GM21737 (cell line): ENCODE measurements at regions not wholly inside any gene's neighbourhood (a gene's known extent, or its start where the extent isn't known, plus 50 kb on each side); places are given as distances from the start of the nearest gene placed in this dataset.
"Not testable (repeated sequence)": the region's sequence is repeated elsewhere in the genome, so short reads cannot be mapped to it uniquely, and the experiment has no call there.

ENCODE experiments used
- ATAC-seq: cut with Tn5 transposase; IDR thresholded peaks from one replicate; pipeline ENCODE4 v1.9.1; 2021; ENCODE audit warnings: mild to moderate bottlenecking, moderate library complexity; ENCODE audit not compliant: unreplicated experiment

DNA sequence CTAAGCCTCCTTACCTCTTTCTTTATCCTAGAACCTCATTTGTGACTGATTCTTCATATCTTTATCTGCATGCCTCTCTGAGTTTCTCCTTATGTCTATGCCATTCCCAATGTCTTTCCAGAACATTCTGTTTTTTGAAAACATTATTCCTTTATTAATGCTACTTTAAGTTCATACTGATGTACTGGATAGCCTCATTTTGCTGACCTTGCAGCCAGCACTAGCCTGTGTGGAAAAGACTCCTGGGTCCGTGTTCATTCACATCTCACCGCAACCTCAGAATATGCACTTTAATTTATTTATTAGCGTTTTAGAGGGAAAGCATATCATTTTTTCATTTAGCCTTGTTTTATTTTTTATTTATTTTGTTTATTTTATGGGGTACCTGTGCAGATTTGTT lies 208.1 kb upstream of the NPVF start:
- no peak for ATAC-seq

DNA sequence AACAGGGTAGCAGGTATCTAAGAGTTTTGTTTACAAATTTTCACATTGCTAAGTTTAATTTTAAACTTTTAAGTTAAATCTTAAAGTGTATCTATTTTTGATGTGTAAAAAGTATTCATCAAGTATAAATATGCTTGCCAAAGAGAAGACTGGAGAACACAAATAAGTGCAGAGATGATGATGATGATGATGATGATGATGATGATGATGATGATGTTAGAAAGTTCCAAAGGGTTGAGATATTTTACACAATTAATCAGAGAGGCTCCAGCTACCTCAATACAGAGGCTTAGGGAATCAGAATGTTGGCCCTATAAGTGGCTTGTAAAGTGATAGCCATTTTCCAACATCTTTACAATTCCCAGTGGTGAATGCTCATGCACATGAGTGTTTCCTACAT lies 209.0 kb upstream of the NPVF start:
- ATAC-seq = no peak

DNA sequence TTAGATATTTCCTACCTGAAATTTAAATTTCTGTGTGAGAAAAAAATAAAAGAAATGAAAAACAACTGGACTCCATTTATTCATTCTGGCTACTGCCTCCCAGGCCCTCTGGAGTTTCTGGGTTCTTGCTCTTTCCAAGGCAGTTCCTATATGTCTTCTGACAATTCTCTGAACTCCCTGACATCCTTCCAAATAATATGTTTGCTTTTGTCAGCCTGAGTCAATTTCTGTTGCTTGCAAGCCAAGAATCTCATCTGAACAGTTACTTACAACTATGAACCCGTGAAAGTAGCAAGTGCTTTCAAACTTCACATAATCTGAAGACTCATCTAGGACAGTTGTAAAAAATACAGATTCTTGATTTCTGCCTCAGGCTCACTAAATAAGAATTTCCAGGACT lies 216.7 kb upstream of the NPVF start:
- ATAC-seq = no peak

DNA sequence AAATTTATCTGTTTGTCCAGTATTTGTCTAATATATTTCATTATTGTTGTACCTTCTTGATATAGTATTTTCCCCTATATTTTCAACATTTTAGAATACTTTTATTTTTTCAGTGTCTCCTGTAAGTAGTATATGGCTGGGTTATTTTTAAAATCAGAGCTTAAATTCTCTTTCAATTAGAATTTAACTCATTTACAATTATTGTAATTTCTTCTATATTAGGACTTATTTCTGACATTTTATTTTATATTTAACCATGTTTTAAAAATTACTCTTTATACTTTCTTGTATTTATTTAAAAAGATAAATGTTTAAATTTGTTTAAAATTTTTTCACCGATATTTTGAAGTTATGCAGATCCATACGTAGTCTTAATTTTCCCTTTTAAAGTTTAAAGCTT lies 220.0 kb upstream of the NPVF start:
- ATAC-seq = no peak

DNA sequence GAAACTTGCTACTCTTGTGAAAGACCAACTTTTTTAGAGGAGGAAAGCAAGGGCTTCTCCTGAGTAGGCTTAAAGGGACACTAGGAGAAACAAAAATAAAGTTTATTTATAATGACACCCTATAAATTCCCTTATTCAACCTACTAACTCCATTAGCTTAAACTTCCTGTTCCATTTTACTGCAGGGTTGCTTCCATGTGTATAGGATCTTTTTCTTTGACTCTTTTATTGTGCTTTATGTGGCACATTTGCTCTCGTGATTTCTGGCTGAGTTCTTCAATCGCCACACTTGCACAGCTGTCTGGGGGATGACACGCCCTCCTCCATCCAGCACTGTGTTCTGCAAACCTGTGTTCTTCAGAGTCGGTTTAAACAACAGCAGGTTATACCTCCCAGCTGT lies 225.7 kb upstream of the NPVF start:
- no peak for ATAC-seq

DNA sequence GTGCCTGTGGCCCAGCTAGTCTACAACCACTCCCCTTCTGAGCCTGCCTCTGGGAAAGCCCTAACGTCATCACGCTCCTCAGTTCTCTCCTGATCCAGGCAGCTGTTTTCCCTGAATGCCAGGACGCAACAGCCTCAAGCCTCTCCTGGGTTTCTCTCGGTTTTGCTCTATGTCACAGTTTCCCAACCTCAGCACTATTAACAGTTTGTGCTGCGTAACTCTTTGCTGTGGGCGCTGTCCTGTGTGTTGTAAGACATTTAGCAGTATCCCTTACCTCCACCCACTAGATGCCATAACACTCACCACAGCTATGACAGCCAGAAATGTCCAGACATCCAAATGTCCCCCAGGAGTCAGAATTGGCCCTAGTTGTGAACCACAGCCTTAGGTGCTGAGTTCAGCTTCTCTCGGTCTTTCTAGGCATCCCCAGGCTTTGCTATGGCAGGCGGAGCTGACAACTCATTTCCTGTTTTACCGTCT lies 226.3 kb upstream of the NPVF start:
- ATAC-seq = no peak

DNA sequence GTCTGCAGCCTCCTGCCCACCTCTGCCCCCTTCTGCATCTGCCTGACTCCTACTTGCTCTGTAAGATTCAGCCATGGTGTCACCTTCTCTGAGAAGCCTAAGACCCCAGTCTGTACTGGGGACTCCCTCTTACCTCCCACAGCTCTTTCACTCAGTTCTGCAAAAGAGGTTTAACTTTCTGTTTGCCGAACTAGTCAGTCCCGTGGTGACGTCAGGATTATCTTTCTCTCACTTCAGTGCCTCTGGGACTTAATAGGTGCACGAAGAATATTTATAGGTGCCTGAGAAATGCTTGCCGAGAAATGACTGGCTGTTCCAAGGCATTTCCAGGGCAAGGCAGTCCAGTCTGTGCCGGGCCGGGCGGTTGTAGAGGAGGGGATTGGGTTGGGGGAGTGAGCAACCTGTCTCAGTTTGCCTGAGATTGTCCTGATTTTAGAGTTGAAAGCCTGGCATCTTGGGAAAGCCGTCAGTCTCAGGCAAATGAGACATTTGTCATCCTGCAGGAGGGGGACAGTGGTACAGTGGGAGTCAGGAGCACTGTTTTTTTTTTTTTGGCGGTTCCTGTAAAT lies 227.5 kb upstream of the NPVF start:
- ATAC-seq = no peak

DNA sequence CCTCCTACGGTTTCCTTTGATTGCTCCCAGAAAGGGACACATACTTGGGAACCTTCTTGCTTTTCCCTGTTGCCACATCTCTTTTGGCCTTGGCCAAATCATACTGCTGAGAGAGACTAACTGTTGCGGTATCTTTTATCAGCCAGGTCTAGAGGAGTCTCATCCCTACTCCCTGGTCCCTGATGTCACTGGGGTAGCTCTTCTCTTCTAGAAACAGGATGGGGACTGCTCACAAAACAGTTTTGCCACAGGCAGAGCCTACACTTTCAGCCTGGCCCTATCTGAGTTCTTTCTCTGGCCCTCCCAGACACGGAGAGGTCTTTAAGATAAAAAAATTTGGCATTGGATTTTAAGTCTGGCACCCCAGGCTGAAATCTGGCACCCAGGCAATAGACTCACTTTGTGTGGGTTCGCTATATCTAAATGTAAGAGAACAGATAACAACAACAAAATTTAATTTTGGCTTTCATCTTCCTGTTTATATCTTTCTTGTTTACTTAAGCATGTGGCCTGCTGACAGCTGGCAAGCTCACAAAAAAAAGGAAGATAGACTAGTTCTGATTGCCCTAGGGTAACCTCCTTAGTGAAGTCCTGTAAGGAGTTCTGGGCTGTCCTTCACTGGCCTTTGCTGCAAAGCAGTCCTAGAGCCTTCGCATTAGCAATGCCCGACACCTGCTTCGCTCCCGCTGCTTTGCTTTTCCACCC lies 228.3 kb upstream of the NPVF start:
- no peak for ATAC-seq

DNA sequence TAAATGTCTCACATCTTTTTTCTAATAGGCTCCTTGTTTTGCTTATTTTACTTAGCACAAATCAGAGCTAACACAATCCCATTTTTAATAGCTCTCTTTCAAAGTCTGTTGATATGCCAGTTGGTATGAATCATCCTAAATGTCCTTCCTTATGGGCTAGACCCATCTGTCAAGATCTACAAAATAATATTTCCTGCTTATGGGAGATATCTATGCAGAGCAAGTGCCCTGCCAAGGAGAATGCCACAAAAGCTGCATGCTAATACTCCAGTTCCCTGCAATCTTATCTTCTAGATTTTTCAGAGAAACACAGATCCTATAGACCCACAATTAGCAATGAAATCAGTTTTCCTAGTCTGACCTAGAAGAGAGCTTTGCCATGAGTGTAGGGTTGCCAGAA lies 230.8 kb upstream of the NPVF start:
- no peak for ATAC-seq

DNA sequence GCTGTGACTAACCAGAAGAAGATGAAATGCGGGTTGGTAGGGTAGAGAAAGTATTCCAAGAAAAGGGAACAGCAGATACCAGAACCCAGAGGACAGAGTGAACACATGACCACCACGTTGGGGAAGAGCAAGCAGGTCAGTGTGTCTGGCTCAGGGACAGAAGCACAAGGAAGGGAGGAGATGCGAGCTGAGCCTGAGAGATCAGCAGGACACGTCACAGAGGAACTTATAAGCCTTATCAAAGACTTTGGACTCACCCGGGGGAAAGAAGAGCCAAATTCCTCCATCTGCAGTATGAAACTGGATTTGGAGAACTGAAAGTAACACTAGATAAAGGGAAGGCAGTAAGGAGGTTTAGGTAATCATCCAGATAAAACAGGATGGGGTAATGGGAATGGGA lies 232.1 kb upstream of the NPVF start:
- ATAC-seq = no peak

DNA sequence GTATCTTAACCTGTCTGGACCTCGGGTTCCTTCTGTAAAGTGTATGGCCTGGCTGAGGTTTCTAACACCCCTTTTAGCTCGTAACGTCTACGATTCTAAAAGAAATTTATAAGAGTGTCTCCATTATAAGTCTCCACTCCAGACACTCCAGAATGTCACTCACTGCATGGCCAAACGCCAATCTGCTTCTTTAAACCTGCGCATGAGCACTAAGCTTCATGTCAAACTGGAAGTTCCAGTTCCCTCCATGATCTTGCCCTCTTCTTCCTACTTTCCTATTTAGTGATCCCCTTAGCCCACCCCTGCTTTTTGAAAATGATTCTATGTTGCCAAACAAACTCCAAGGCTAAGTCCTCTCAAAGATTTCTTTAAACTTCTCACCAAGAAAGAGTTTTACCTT lies 241.4 kb upstream of the NPVF start:
- no peak for ATAC-seq

DNA sequence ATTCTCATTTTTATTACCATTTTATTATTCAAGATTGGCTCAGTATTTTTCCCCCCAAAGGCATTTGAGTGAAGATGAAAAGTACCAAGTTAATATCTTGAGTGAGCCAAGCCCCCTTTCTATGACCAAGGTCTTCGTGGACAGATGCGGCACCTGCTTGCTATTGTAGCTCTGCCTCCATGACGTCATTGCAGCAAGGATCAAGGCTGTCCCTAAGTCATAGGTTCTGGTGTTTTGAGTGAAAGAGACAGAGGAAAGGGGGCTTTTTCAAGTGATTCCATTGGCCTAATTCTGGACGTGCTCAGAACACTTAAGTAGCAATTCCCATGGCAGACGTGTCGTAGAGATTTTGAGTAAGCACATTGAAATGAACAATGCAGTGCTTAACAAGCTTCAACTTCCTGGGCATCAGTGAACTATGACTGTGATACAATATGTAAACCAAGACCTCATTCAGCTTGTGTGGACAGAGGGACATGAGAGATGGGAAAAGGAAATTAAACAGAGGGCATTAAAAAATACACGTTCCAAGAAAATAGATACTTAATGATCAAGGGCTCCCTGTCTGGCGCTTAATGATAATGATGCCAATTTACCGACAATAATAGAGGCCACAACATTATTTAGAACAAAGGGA lies 248.7 kb upstream of the NPVF start:
- no peak for ATAC-seq

DNA sequence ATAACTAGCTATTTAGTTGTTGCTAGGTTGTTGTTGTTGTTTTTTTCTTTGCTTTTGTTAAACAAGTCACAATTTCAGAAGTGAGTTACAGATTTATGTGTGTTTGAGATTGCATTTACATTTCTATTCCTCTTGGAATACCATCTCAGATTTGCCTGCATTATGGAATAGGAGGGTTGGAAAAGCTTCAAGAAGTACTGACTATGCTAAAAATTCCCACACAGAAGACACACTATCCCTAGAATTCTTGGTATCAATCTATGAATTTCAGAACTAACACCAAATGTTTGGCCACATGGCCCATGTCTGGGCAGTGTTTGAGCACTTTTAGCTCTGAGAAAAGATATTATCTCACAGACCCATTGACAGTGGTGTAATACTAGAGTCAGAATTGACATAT lies 249.9 kb upstream of the NPVF start:
- not testable (repeated sequence) for ATAC-seq

DNA sequence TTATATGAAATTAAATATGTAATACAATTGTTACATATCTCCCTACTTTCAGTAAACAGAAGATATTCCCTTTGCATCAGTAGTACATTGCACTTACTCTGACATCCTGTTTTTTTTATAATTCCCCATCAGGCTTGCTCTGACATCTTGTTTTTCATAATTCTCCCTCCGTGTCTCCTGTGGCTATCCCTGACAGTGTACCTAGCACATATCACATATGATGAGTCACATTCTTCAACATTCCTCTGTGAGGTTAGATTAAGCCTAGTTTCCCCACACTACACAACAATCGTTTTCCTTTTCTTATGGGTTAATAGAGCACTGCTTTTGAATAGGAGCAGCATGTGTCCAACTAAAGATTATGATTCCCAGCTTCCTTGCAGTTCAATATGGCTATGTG lies 250.6 kb upstream of the NPVF start:
- no peak for ATAC-seq

DNA sequence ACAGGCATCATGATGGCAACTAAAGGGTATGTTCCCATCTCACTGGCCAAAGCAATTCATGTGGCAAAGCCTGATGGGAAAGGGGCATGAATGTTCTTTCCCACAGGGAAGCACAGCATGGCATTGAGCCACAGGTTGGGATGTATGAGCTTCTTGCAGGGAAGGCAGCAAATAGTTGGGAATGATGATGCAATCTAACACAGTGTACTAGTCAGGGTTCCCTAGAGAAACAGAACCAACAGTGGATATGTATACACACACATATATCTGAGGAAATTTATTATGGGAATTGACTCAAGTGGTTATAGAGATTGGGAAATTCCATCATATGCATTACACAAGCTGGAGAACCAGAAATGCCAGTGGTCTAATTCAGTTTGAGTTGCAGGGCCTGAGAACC lies 253.6 kb upstream of the NPVF start:
- ATAC-seq = no peak

DNA sequence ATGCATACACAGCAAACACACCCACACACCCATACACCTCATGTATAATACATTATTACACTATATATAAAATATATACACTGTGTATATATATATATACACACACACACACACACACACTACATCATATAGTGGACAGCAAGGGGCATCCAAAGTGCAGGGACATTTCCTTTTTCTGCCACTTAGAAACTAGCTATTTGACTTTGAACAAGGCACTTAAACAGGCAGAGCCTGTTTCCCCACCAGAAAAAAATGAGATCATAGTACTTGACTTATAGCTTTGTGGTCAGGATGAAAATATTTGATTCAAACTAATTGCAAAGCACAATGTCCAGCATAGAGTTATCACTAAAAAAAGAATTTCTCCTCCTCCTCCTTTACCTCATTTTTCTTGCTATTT lies 254.3 kb upstream of the NPVF start:
- ATAC-seq = no peak

DNA sequence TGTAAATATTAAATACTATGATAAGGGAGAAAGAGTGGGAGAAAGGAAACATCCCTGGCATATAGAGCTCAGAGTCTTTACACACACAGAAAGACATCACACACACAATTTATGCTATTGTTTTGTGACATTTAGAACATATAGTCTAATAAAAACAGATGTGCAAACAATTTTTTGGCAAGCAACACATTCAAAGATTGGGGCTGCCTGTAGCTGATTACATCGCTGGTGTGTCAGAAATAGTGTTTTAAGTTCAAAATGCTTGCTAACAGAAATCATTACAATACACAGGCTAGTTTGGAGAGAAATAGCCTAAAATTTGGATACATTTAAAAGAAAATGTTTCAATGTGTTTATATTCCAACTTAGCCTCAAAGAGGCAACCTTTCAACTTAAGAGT lies 256.7 kb upstream of the NPVF start:
- ATAC-seq = no peak

DNA sequence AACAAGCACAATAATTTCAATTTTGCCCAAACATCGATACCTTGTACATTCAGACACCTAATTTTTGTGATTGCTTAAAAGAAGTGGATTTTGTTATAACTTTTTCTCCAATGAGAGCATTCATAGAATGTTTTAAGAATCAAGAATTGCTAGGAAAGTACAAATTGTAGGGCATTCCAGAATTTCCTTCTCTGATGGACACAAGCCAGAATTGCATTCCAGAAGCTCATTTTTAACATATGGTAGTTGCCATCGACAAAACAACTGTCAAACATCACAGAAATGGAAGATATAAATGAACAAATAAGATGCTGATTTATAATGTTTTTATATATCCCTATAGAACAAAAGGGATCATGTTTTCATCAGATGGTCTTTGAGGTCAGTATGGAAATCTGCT lies 258.4 kb upstream of the NPVF start:
- ATAC-seq = no peak

DNA sequence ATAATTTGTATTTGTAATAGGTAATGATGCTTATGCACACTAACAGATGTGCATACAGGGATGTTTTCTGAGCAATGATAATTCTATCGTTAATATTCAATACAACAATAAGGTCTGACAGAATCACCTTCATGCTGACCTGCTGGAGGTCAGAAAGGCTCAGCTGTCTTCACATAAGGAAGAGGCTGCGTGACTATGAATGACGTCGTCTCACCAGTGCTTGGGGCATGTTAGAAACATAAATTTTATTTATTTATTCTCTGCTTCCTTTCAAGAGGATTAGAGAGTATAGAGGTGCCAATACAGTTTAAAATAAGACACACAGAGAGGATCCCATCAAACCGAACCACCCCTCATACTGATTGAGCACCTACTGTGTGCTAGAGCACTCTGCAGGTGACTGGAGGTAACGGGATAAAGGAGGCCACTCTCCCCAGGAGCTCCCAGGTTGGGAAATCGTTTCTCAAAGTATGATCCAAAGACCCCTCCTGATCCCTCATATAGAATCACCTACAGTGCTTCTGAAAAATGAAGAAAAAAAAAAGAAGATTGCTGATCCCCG lies 265.6 kb upstream of the NPVF start:
- ATAC-seq = no peak

DNA sequence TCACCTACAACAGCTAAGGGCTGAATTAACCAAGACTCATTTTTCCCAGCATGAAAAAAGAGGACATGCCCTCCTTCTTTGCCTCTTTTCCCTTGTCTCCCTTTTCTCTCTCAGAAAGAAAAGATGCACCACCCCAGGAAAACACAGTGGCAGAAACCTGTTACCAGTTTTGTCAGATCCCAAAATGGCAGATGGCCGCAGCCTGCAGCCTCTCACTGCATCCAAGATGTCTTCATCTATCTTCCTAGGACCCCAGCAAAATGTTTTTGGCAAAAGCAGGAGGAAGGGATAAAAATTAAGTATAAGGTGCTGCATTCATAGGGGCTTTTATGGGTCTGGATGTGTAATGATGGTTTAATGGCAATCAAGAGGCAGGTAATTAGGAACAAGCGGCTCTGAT lies 266.6 kb upstream of the NPVF start:
- ATAC-seq = no peak

DNA sequence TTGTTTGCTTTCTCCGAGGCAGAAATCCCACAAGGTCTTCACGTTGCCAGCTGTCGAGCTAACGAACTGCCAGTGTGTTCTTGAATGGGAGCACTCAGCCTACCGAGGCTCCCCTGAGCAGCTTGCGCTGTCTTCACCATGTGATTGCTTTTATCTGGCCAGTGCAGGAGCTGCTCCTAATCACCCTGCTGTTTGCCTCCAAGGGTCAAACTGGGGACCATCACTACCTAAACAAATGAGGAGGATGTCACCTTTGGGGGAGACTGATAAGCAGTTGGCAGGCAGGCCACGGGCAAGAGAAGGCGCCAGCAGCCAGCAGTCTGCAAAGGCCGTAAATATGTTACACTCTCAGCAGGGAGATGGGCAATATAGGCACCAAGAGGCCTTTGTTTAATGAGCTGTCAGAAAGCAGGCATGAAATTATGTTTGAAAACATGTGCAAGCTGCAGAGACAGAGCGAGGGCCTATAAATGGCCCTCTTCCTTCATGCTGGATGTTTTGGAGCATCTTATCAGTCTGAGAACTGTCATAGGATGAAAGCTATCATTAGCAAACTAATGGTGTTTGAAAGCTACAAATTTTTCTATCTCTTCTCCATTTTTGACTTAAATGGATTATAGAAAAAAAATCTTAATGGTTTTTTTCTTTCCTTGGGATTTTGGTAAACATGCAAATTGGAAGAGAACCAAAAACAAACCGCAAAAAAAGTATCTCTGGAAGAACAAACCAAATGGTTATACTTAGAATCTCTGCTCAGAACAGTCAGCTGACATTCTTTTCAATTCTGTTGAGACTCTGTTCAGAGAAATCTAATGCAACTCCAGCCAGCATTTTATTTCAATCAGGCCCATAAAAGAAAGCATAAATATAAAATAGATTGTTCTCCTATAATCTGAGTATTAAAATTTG lies 267.3 kb upstream of the NPVF start:
- no peak for ATAC-seq
